Breast epithelium (tissue), 3 donors: ENCODE measurements at regions not wholly inside any gene's neighbourhood (a gene's known extent, or its start where the extent isn't known, plus 50 kb on each side); places are given as distances from the start of the nearest gene placed in this dataset.

Source experiments
- CTCF ChIP-seq, 3 donors: fragments of 450-650 bp; IDR thresholded peaks; one replicate each; pipeline ENCODE4 v1.5.1; 2016 to 2017; ENCODE audit warnings: antibody characterized with exemption in 3 of 3, mild to moderate bottlenecking in 3 of 3, moderate library complexity in 3 of 3
- POLR2A ChIP-seq: fragments of 450-650 bp; IDR thresholded peaks from one replicate; pipeline ENCODE4 v1.6.1; 2016; ENCODE audit warnings: antibody characterized with exemption, mild to moderate bottlenecking, moderate library complexity
- POLR2AphosphoS5 ChIP-seq, 3 donors: sonication (generic); formaldehyde crosslinking; IDR thresholded peaks; one replicate each; pipeline ENCODE4 v1.6.1; 2017; ENCODE audit warnings: antibody characterized with exemption in 3 of 3

- TF ChIP-seq CTCF (IDR thresholded peaks at IDR 0.05) (no peak), POLR2AphosphoS5 (IDR thresholded peaks at IDR 0.05) (no peak), POLR2A (no peak)
Measured at GRCh38 chr10:44326474-44327030, 58.3 kb downstream of the CXCL12 start.
